Transverse colon (tissue), 4 donors: ENCODE measurements at regions not wholly inside any gene's neighbourhood (a gene's known extent, or its start where the extent isn't known, plus 50 kb on each side); places are given as distances from the start of the nearest gene placed in this dataset.

Source experiments
- DNase-seq: peaks from one replicate; pipeline ENCODE4 v3.0.0-alpha.2; 2019
- H3K27ac ChIP-seq, 4 donors: fragments of 200-600 bp; sonication (generic); 2 replicates each; pipeline ENCODE4 v1.5.1; 2016 to 2018; ENCODE audit warnings: inconsistent platforms in 4 of 4
- H3K27me3 ChIP-seq: fragments of 200-600 bp; sonication (generic); 2 replicates; pipeline ENCODE4 v1.5.1; 2017; ENCODE audit warnings: inconsistent platforms
- H3K36me3 ChIP-seq, 4 donors: fragments of 200-600 bp; sonication (generic); 2 replicates each; pipeline ENCODE4 v1.5.1; 2017 to 2019; ENCODE audit warnings: inconsistent platforms in 4 of 4
- H3K4me1 ChIP-seq, 4 donors: fragments of 200-600 bp; sonication (generic); 2 replicates each; pipeline ENCODE4 v1.5.1; 2017 to 2020; ENCODE audit warnings: inconsistent platforms in 4 of 4
- H3K4me3 ChIP-seq, 4 donors: fragments of 200-600 bp; sonication (generic); 1 replicate in 1 of 4; 2 replicates in 3 of 4; pipeline versions ENCODE4 v1.5.1 to v1.6.1; 2017 to 2019; ENCODE audit warnings: inconsistent platforms in 4 of 4
- H3K9me3 ChIP-seq, 2 donors: fragments of 200-600 bp; sonication (generic); 2 replicates each; pipeline ENCODE4 v1.5.1; 2017 to 2019; ENCODE audit warnings: inconsistent platforms in 2 of 2
- EP300 ChIP-seq: sonication (generic); formaldehyde crosslinking; IDR thresholded peaks from one replicate; pipeline ENCODE4 v1.6.1; 2017; ENCODE audit warnings: antibody characterized with exemption, low read depth
- POLR2A ChIP-seq: fragments of 450-650 bp; IDR thresholded peaks from one replicate; pipeline ENCODE4 v1.6.1; 2016; ENCODE audit warnings: antibody characterized with exemption, mild to moderate bottlenecking, moderate library complexity
- POLR2AphosphoS5 ChIP-seq, 3 donors: sonication (generic); formaldehyde crosslinking; IDR thresholded peaks; one replicate each; pipeline ENCODE4 v1.6.1; 2016; ENCODE audit warnings: antibody characterized with exemption in 3 of 3
- WGBS, 2 donors: methylation state at CpG; one replicate each; pipeline ENCODE4 v1.1.5; 2018; ENCODE audit warnings: low coverage in 1 of 2; 5-methylcytosine and 5-hydroxymethylcytosine counted together
- in situ Hi-C, 4 donors: fragments of 200-750 bp; cut with MboI; loops; one replicate each; pipeline versions ENCODE4 v1.15.0 to v1.15.1; 2017; ENCODE audit warnings: low sequenced_read_pairs in 3 of 4, low pct_ligation_motif_present in 1 of 4, low pct_unique_long_range_greater_than_20kb in 1 of 4
- intact Hi-C: fragments of 100-400 bp; cut with DNase I; formaldehyde crosslinking; loops from one replicate; pipeline ENCODE4 v1.15.1; 2023; ENCODE audit warnings: low total_unique reads
- TF ChIP-seq, protein P1 (sequence below), 5 experiments: fragments of 200-600 bp in 3 of 5; fragments of 450-650 bp in 2 of 5; sonication (generic) in 3 of 5; IDR thresholded peaks; 1 replicate in 2 of 5; 2 replicates in 3 of 5; pipeline ENCODE4 v1.5.1; 2016 to 2017; ENCODE audit warnings: antibody characterized with exemption in 5 of 5, inconsistent platforms in 3 of 5, mild to moderate bottlenecking in 2 of 5, moderate library complexity in 1 of 5

DNA sequence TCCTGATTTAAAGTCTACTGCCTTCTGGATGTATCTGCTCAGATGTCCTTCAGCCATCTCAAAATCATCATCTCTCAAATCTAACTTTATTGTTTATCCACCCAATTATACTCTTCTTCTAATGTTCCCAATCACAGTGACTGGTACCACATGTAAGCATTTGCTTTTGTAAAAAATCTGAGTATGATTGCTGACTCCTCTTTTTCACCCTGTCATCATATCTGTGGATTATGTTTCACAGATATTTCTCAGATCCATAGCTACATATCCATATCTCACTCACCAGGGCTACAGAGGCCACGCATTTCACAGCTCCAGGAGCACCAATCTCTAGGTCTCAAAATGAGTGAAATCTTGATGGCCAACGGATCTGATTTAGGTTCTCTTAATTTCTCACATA lies 76.1 kb downstream of the DHRS2 start:
- Histone ChIP-seq H3K4me3 (no peak overlapping the region), H3K4me1 (no peaks in the 10 kb centered on the region), H3K9me3 (no peaks in the 10 kb centered on the region), H3K36me3 (no peaks in the 10 kb centered on the region), H3K27me3 (no peaks in the 10 kb centered on the region), H3K27ac (no peak overlapping the region)
- in situ Hi-C loops (no loop called here), intact Hi-C loops (no loop called here)
- no peak for DNase-seq
- WGBS, 2 donors: 86 to 100% methylated on average over 1 to 2 of the region's 2 CpGs
- TF ChIP-seq, protein P1, sequence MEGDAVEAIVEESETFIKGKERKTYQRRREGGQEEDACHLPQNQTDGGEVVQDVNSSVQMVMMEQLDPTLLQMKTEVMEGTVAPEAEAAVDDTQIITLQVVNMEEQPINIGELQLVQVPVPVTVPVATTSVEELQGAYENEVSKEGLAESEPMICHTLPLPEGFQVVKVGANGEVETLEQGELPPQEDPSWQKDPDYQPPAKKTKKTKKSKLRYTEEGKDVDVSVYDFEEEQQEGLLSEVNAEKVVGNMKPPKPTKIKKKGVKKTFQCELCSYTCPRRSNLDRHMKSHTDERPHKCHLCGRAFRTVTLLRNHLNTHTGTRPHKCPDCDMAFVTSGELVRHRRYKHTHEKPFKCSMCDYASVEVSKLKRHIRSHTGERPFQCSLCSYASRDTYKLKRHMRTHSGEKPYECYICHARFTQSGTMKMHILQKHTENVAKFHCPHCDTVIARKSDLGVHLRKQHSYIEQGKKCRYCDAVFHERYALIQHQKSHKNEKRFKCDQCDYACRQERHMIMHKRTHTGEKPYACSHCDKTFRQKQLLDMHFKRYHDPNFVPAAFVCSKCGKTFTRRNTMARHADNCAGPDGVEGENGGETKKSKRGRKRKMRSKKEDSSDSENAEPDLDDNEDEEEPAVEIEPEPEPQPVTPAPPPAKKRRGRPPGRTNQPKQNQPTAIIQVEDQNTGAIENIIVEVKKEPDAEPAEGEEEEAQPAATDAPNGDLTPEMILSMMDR (IDR thresholded peaks at IDR 0.05): no peak
- TF ChIP-seq EP300: no peak
- no peak for TF ChIP-seq POLR2A
- TF ChIP-seq POLR2AphosphoS5 (IDR thresholded peaks at IDR 0.05): no peak

DNA sequence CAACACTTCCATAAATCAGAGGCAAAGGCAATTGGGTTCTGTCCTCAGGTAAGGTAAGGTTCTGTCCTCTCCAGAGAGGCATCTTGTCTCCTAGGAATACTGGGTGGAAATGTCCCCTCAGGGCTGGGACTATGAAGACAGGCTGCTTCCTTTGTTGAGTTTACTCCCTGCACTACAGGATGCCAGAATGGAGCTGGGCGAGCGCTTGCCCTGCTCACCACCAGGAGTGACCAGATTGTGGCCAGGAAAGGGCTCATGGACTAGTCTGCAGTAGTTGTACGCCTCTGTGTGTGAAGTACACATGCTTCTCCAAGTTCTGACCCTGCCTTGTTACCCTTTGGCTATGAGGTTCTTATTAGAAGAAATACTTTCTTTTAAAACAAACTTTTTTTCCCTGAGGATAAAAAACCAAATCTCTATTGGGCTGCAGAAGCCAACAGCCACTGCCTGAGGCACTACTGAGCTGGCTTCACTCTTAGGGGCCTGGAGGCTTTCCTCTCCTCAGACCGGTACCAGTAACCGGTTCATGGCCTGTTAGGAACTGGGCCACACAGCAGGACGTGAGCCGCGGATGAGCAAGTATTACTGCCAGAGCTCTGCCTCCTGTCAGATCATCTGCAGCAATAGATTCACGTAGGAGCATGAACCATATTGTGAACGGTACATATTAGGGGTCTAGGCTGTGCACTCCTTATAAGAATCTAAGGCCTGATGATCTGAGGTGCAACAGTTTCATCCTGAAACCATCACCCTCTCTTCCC lies 83.2 kb downstream of the DHRS2 start:
- H3K36me3 ChIP-seq: no peaks in the 10 kb centered on the region
- H3K4me3 ChIP-seq: no peak overlapping the region
- intact Hi-C loops (no loop called here), in situ Hi-C loops (no loop called here)
- 93% methylated on average over 10 of the region's 10 CpGs; no CpG with 5 or more reads in 1 of the 2 donors for WGBS, 2 donors
- no peaks in the 10 kb centered on the region for H3K9me3 ChIP-seq
- no peak for DNase-seq
- no peak for TF ChIP-seq POLR2AphosphoS5 (IDR thresholded peaks at IDR 0.05)
- TF ChIP-seq EP300: no peak
- no peak for TF ChIP-seq POLR2A
- TF ChIP-seq, protein P1 (IDR thresholded peaks at IDR 0.05): no peak
- no peaks in the 10 kb centered on the region for H3K27me3 ChIP-seq
- H3K27ac ChIP-seq: no peak overlapping the region
- no peaks in the 10 kb centered on the region for H3K4me1 ChIP-seq

DNA sequence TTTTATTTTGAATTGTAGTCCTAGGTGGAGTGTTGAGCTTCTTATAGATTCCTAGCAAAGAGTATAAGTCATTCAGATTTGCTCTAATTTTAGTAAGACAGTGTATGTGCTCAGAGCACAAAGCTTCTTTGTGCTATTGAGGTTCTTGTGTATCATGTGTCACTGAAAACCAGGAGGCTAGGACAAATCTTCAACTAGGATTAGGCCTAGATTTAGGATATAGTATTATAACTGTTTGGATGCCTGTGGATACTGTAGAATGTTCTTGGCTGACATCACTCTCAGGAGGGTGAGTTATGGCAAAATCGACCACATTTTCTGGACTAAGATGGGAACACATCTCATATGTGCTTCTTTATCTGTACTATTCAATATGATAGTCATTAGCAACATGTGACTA lies 86.5 kb downstream of the DHRS2 start:
- TF ChIP-seq, protein P1 (IDR thresholded peaks at IDR 0.05): no peak
- H3K27me3 ChIP-seq: no peaks in the 10 kb centered on the region
- no peak for DNase-seq
- intact Hi-C loops (no loop called here), in situ Hi-C loops (loop anchor here in 1 of 4 donors (10.0 kb wide), 1 partner anchor 192 kb away; no protein-coding TSS in a partner anchor)
- H3K27ac ChIP-seq: no peak overlapping the region
- 70% methylated on average over 1 of the region's 1 CpG; no CpG with 5 or more reads in 1 of the 2 donors for WGBS, 2 donors
- H3K4me3 ChIP-seq: no peak overlapping the region
- no peaks in the 10 kb centered on the region for H3K9me3 ChIP-seq
- H3K36me3 ChIP-seq: no peaks in the 10 kb centered on the region
- no peaks in the 10 kb centered on the region for H3K4me1 ChIP-seq

DNA sequence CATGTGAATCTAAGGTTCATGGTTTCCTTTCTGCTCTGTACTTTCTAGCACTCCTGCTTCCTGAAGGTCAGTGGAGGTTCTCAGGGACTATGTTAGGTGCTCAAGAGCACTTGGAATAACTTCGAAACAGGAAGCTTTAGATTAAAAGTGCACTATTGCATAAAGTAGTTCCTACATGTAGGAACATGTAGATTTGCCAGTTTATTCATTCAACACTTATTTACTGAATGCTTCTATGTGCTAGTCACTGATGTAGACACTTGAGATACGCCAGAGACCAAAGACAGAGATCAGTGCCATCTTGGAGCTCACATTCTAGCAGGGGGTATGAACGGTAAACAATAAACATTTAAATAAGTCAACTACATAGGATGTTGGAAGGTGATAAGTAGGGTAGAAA lies 87.7 kb downstream of the DHRS2 start:
- H3K9me3 ChIP-seq: no peaks in the 10 kb centered on the region
- H3K4me3 ChIP-seq: no peak overlapping the region
- H3K36me3 ChIP-seq: no peaks in the 10 kb centered on the region
- no peaks in the 10 kb centered on the region for H3K27me3 ChIP-seq
- WGBS, 2 donors: 76 to 81% methylated on average over 3 of the region's 3 CpGs
- in situ Hi-C loops: loop anchor here in 1 of 4 donors (10.0 kb wide), 1 partner anchor 191 kb away; no protein-coding TSS in a partner anchor
- TF ChIP-seq POLR2A: no peak
- TF ChIP-seq EP300: no peak
- TF ChIP-seq, protein P1 (IDR thresholded peaks at IDR 0.05): no peak
- TF ChIP-seq POLR2AphosphoS5 (IDR thresholded peaks at IDR 0.05): no peak
- intact Hi-C loops: no loop called here
- no peak for DNase-seq
- no peak overlapping the region for H3K27ac ChIP-seq
- H3K4me1 ChIP-seq: no peaks in the 10 kb centered on the region
